GM18505 (cell line): ENCODE measurements at regions not wholly inside any gene's neighbourhood (a gene's known extent, or its start where the extent isn't known, plus 50 kb on each side); places are given as distances from the start of the nearest gene placed in this dataset.

Source experiments
- ATAC-seq: cut with Tn5 transposase; IDR thresholded peaks from one replicate; pipeline ENCODE4 v1.9.1; 2021; ENCODE audit not compliant: unreplicated experiment
- POLR2A ChIP-seq: IDR thresholded peaks from 4 replicates; pipeline ENCODE4 v1.6.1; 2011; ENCODE audit warnings: borderline replicate concordance; ENCODE audit not compliant: insufficient read depth, insufficient read length; ENCODE audit errors: extremely low read depth

DNA sequence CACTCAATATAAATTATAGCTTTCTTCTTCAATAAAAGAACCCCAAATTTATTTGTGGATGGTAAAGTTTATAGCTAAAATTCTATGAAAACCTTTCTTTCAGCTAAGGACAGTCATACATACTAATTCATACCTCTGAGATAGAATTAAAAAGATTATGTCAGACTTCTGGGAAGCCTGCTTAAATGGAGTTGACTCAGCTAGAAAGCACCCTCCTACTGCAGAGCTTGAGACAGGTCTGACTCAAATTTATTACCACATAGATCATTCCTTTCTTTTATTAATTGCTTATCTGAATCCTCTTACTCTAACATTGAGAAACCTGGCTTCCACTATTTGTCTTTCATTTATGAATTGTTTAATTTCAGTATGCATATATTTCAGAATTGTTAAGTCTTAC lies 1007.0 kb upstream of the LRFN5 start:
- ATAC-seq, result no peak
- no peak for TF ChIP-seq POLR2A

GRCh38 chr14:40581264-40581663 lies 1025.4 kb upstream of the LRFN5 start:
- no peak for TF ChIP-seq POLR2A
- ATAC-seq, result no peak

- no peak for TF ChIP-seq POLR2A
- ATAC-seq, result no peak
Measured at GRCh38 chr14:40576880-40577478, 1029.7 kb upstream of the LRFN5 start.

GRCh38 chr14:40574780-40575179 lies 1031.9 kb upstream of the LRFN5 start:
- no peak for ATAC-seq
- TF ChIP-seq POLR2A, result no peak

- no peak for TF ChIP-seq POLR2A
Measured at GRCh38 chr14:40525314-40525713, 1081.4 kb upstream of the LRFN5 start.

GRCh38 chr14:40523123-40523522 lies 1083.6 kb upstream of the LRFN5 start:
- no peak for ATAC-seq
- TF ChIP-seq POLR2A, result no peak

More at GRCh38 chr14:40525314-40525713, 1081.4 kb upstream of the LRFN5 start:
- no peak for ATAC-seq

DNA sequence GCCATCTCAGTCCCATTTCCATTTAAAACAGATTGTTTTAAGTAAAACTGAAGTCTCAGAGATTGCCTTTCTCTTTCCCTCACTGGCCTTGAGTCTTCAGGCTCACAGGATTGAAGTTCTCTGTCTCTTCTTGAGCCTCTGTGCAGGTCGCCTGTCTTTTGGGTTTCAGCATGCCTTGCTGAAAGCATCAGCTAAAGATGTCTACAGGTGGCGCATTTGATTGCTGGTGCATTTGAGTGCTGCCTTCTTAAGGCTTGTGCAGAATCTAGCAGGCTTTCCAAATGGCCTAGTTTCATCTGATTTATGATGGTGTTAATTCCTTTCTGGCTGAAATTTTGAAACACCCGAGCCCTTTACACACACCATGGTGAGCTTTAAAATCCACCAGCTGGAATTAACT lies 1062.2 kb upstream of the FBXO33 start:
- no peak for ATAC-seq

GRCh38 chr14:40487824-40488223 lies 1055.6 kb upstream of the FBXO33 start:
- ATAC-seq, result no peak
- TF ChIP-seq POLR2A, result no peak

More for the DNA sequence above, 1062.2 kb upstream of the FBXO33 start:
- TF ChIP-seq POLR2A, result no peak

- ATAC-seq, result no peak
- TF ChIP-seq POLR2A, result no peak
Measured at GRCh38 chr14:40485688-40486087, 1053.5 kb upstream of the FBXO33 start.

DNA sequence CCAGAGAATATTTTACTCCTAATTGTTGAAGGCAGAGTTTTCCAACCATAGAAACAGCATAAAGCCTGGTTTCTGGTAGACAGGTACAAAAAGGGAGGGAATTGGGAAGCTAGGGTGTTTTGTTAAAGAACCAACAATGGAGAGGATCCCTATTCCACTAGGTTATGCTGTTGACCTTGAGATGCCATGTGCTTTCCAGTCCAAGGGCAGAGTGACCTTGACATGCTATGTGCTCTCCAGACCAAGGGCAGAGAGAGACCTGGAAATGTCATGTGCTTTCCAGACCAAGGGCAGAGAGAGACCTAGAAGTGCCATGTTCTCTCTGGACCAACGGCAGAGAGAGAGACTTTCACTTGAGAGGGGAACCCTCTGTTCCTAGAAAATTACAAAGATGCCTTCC lies 1043.8 kb upstream of the FBXO33 start:
- no peak for ATAC-seq
- TF ChIP-seq POLR2A, result no peak

DNA sequence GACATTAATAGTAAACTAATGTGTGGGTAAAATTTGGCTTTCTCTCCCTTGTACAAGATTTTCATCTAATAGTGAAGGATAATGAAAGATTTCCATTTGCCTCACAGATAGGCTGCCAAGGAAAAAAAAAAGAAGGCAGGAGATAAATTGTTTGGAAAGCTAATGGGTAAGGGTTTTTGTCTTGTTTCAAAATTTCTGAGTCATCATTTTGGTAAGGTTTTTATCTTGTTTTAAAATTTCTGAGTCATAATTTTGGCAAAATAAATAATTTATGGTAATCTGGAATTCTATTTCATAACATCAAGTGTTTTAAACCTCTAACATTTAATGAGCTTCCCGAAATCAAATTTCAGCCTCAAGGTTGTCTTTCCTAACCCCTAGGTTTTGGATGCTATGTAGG lies 1035.7 kb upstream of the FBXO33 start:
- TF ChIP-seq POLR2A, result no peak
- ATAC-seq, result no peak

DNA sequence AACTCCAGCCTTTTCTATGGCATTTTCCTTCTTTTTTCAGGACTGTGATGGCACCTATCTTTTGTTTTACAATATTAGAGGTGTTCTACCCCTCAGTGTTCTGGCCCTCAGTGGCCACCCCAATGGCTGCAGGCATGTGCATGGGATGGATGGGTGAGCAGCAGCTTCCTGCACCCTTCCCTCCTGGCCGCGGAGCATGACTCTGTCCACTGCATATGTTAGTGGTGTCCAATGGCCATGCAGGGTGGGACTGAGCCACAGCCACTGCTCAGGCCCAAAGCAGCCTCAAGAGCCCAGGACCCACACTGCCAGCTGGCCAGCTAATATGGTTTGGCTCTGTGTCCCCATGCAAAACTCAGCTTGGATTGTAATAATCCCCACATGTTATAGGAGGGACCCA lies 1032.3 kb upstream of the FBXO33 start:
- no peak for ATAC-seq
- TF ChIP-seq POLR2A, result no peak

DNA sequence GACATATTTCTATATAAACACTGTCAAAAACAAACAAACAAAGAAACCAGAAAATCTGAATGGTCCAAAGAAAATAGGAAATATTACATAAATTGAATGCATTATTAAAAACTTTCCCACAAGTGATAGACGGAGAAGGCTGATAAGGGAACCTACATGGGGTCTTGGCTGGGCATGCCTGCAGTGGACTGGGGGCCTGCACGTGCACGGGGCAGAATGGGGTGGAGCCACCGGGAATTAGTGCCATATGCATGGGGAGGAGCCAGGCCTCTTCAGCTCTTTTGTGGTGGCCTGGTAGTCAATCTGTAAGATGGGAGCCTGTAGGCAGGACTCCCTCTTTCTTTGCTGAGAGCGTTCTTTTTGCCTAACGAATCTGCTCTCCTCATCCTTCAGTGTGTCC lies 1031.7 kb upstream of the FBXO33 start:
- no peak for TF ChIP-seq POLR2A

GRCh38 chr14:40452674-40453073 lies 1020.4 kb upstream of the FBXO33 start:
- no peak for TF ChIP-seq POLR2A
- no peak for ATAC-seq

More for the DNA sequence above, 1031.7 kb upstream of the FBXO33 start:
- no peak for ATAC-seq

DNA sequence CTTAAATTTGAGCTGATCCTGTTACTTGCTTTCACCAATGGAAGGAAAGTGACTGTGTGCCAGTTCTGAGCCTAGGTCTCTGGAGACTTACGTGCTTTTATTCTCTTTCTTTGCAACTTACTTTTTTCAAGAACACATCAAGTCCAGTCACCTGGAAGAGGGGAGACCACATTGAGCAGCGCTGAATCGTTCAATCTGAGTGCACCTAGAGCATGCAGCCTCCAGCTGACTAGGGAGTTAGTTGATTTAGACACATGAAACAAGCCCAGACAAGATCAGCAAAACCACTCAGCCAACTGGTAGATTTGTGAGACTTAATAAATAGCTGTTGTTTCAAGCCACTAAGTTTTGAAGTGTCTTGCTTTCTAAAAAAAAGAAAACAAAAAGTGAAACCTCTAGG lies 1014.8 kb upstream of the FBXO33 start:
- no peak for TF ChIP-seq POLR2A
- no peak for ATAC-seq

GRCh38 chr14:40445020-40445419 lies 1012.8 kb upstream of the FBXO33 start:
- no peak for TF ChIP-seq POLR2A
- ATAC-seq, result no peak

DNA sequence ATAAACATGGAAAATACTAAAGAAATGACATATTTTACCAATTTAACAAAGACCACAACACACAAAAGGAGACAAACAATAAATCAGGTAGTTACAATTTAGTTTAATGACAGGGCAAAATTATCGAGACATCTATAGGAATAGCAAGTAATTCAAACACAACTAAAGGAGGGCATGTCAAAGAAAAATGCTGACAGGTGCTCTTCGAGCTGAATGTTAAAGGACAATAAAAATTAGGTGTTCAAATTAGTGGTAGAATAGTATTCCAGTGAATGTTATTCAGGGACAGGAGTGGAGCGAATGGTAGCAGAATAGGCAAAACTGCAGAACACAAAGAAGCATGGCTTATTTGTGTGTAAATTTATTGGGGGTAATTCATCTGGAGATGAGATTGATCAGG lies 1004.3 kb upstream of the FBXO33 start:
- ATAC-seq, result no peak
- TF ChIP-seq POLR2A, result no peak
